Peyer's patch (tissue), 4 donors: ENCODE measurements at regions not wholly inside any gene's neighbourhood (a gene's known extent, or its start where the extent isn't known, plus 50 kb on each side); places are given as distances from the start of the nearest gene placed in this dataset.

Experiments
- CTCF ChIP-seq, 6 experiments: fragments of 450-650 bp in 4 of 6; fragments of 200-600 bp in 2 of 6; sonication (generic) in 1 of 6; IDR thresholded peaks; one replicate each; pipeline ENCODE4 v1.5.1; 2017 to 2019; ENCODE audit warnings: antibody characterized with exemption in 6 of 6, mild to moderate bottlenecking in 3 of 6, moderate library complexity in 1 of 6
- POLR2A ChIP-seq, 2 donors: fragments of 450-650 bp; IDR thresholded peaks; one replicate each; pipeline ENCODE4 v1.5.1; 2017; ENCODE audit warnings: antibody characterized with exemption in 2 of 2, mild to moderate bottlenecking in 2 of 2, moderate library complexity in 2 of 2

DNA sequence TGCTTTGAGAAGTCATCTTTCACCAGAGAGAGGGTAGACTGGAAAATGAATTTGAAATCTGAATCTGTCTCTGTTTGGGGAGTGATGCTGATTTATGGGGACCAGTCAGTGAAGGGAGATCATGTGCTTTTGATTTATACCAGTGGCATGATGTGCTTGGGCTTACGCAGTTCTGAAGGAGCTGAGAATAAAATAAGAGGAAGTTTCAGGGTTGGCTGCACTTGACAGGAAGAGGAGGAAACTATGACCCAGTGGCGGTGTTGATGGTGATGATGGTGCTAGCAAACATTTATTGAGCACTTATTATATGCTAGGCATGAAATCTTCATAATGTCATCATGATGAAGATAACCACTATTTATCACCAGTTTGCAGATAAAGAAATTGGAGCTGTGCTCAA is 136.4 kb upstream of the GLRA1 start:
- TF ChIP-seq CTCF (IDR thresholded peaks at IDR 0.05) = no peak
- no peak for TF ChIP-seq POLR2A (IDR thresholded peaks at IDR 0.05)
